ENCODE measurements at regions not wholly inside any gene's neighbourhood (a gene's known extent, or its start where the extent isn't known, plus 50 kb on each side); places are given as distances from the start of the nearest gene placed in this dataset.

DNA sequence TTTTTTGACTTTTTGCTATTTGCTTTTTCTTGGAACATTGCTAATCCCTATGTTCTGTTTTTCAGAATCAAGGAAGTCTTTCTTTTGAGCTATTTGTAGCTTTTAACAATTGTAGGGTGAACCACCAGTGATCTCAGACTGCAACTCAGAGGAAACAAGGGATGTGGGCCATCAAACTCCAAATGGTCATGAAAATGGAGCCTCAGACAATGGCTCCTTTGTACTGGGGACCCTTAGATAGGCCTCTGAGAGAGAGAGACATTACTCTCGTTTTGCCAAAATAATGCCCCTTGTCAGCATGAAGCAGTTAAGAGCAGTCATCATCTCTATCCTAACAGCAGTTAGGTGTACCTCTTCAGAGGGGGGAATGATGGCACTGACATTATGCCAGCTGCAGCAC is 56.4 kb upstream of the GJB6 start:
- Histone ChIP-seq H3K27me3 (ENCODE audit: control insufficient read depth in 2 of 2, insufficient read depth in 2 of 2, low read length in 2 of 2) (no peaks in the 10 kb centered on the region), H3K4me3 (replicated peaks in 1 of 3; ENCODE audit: low read depth in 2 of 3, low read length in 3 of 3) (no peak overlapping the region), H3K9me3 (replicated peaks in 1 of 2; ENCODE audit: control insufficient read depth in 1 of 2, insufficient read depth in 1 of 2, low read length in 2 of 2) (peaks cover 35 to 38% of the 10 kb centered on the region in 2 donors), H3K4me2 (replicated peaks; ENCODE audit: extremely low read depth, low read length, poor library complexity, severe bottlenecking) (no peak overlapping the region), H4K20me1 (ENCODE audit: insufficient read depth, low read length) (no peaks in the 10 kb centered on the region), H3K4me1 (ENCODE audit: control insufficient read depth in 1 of 2, insufficient read depth in 2 of 2, low read length in 2 of 2) (no peaks in the 10 kb centered on the region), H3K36me3 (replicated peaks in 1 of 2; ENCODE audit: control insufficient read depth in 1 of 2, insufficient read depth in 2 of 2, low read length in 2 of 2) (no peaks in the 10 kb centered on the region), H2AFZ (ENCODE audit: insufficient read depth, low read depth, low read length, poor library complexity, severe bottlenecking) (no peak overlapping the region), H3K9ac (ENCODE audit: insufficient read depth, low read length, poor library complexity, severe bottlenecking) (no peak overlapping the region), H3K79me2 (ENCODE audit: insufficient read depth, low read length) (no peaks in the 10 kb centered on the region), H3K27ac (ENCODE audit: low read depth in 1 of 2, low read length in 2 of 2) (no peak overlapping the region)
- peaks cover 0 to 3% (median 2%) of the 10 kb centered on the region in 3 donors for H3K27me3 Mint-ChIP-seq (ENCODE audit: low read depth in 3 of 3)
- peaks cover 0 to 3% of the 10 kb centered on the region in 2 donors for H3K36me3 Mint-ChIP-seq
- no peak overlapping the region for H3K4me3 Mint-ChIP-seq
- TF ChIP-seq, protein P1, sequence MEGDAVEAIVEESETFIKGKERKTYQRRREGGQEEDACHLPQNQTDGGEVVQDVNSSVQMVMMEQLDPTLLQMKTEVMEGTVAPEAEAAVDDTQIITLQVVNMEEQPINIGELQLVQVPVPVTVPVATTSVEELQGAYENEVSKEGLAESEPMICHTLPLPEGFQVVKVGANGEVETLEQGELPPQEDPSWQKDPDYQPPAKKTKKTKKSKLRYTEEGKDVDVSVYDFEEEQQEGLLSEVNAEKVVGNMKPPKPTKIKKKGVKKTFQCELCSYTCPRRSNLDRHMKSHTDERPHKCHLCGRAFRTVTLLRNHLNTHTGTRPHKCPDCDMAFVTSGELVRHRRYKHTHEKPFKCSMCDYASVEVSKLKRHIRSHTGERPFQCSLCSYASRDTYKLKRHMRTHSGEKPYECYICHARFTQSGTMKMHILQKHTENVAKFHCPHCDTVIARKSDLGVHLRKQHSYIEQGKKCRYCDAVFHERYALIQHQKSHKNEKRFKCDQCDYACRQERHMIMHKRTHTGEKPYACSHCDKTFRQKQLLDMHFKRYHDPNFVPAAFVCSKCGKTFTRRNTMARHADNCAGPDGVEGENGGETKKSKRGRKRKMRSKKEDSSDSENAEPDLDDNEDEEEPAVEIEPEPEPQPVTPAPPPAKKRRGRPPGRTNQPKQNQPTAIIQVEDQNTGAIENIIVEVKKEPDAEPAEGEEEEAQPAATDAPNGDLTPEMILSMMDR (IDR thresholded peaks at IDR 0.05) = no peak
- no peak for DNase-seq
- no CpG with 5 or more reads among the region's 1 CpG for WGBS (ENCODE audit: insufficient coverage)
- H3K9me3 Mint-ChIP-seq = peaks cover 20 to 46% (median 40%) of the 10 kb centered on the region in 7 donors
- H3K27ac Mint-ChIP-seq = no peak overlapping the region
- H3K4me1 Mint-ChIP-seq = no peaks in the 10 kb centered on the region
- intact Hi-C loops (cut with micrococcal nuclease) = no loop called here

DNA sequence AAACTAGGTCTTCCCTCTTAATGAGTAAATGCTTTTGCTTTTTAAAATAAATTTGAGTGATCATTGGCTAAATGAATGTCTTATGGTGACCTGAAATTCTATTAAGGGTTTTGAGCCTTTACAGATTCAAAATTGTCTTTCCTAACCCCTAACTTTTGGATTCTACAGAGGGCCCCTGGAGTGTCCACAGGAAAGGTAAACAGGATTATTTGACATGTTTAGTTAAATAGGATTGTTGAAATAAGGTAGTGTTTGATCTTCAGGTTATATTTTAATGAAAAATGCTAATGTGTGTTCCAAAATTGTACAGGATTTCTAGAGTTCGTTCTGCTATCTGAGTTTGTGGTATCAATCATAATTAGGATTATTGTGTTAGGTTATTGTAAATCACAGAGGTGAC is 55.9 kb upstream of the GJB6 start:
- no peak overlapping the region for H3K4me3 Mint-ChIP-seq
- Histone ChIP-seq H3K27ac (ENCODE audit: low read depth in 1 of 2, low read length in 2 of 2) (no peak overlapping the region), H3K9ac (ENCODE audit: insufficient read depth, low read length, poor library complexity, severe bottlenecking) (no peak overlapping the region), H2AFZ (ENCODE audit: insufficient read depth, low read depth, low read length, poor library complexity, severe bottlenecking) (no peak overlapping the region), H3K4me3 (replicated peaks in 1 of 3; ENCODE audit: low read depth in 2 of 3, low read length in 3 of 3) (no peak overlapping the region), H3K4me1 (ENCODE audit: control insufficient read depth in 1 of 2, insufficient read depth in 2 of 2, low read length in 2 of 2) (no peaks in the 10 kb centered on the region), H3K36me3 (replicated peaks in 1 of 2; ENCODE audit: control insufficient read depth in 1 of 2, insufficient read depth in 2 of 2, low read length in 2 of 2) (no peaks in the 10 kb centered on the region), H3K4me2 (replicated peaks; ENCODE audit: extremely low read depth, low read length, poor library complexity, severe bottlenecking) (no peak overlapping the region), H3K79me2 (ENCODE audit: insufficient read depth, low read length) (no peaks in the 10 kb centered on the region), H3K27me3 (ENCODE audit: control insufficient read depth in 2 of 2, insufficient read depth in 2 of 2, low read length in 2 of 2) (no peaks in the 10 kb centered on the region), H4K20me1 (ENCODE audit: insufficient read depth, low read length) (no peaks in the 10 kb centered on the region), H3K9me3 (replicated peaks in 1 of 2; ENCODE audit: control insufficient read depth in 1 of 2, insufficient read depth in 1 of 2, low read length in 2 of 2) (peaks cover 40 to 44% of the 10 kb centered on the region in 2 donors)
- no peaks in the 10 kb centered on the region for H3K4me1 Mint-ChIP-seq
- intact Hi-C loops (cut with micrococcal nuclease) = no loop called here
- H3K36me3 Mint-ChIP-seq = peaks cover 0 to 3% of the 10 kb centered on the region in 2 donors
- WGBS (ENCODE audit: insufficient coverage) = 67% methylated on average over 1 of the region's 1 CpG
- DNase-seq = no peak
- H3K27ac Mint-ChIP-seq = no peak overlapping the region
- TF ChIP-seq, protein P1 (IDR thresholded peaks at IDR 0.05) = no peak
- H3K27me3 Mint-ChIP-seq (ENCODE audit: low read depth in 3 of 3) = peaks cover 2 to 3% (median 2%) of the 10 kb centered on the region in 3 donors
- peaks cover 22 to 52% (median 46%) of the 10 kb centered on the region in 7 donors for H3K9me3 Mint-ChIP-seq

Data from CD14-positive monocyte (primary cell).